22Rv1 (cell line): ENCODE measurements at regions not wholly inside any gene's neighbourhood (a gene's known extent, or its start where the extent isn't known, plus 50 kb on each side); places are given as distances from the start of the nearest gene placed in this dataset.

ENCODE experiments used
- ZFX ChIP-seq: fragments of 450-650 bp; IDR thresholded peaks from 2 replicates; pipeline ENCODE4 v1.6.1; 2017; ENCODE audit warnings: antibody characterized with exemption, borderline replicate concordance
- TF ChIP-seq, protein P1 (sequence below): fragments of 450-650 bp; IDR thresholded peaks from 2 replicates; pipeline ENCODE4 v1.5.1; 2017; ENCODE audit warnings: mild to moderate bottlenecking

DNA sequence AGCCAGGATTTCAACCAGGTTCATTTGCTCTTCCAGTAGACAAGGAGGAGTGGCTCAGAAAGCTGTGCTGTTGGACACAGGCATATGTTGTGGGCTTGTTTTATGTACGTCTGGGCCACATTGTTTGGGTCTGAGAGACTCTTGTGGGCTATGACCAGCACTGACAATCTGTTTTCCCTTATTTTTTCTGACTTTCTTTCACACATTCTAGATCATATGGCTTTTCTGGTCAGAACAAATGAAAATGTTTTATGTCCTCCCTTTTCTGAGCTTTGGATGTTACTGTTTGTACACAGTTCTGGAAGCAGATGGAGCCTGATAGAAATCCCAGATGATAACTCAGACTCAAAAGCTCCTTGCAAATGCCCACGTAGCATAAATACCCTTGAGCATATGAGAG is 85.8 kb upstream of the RGMA start:
- TF ChIP-seq, protein P1, sequence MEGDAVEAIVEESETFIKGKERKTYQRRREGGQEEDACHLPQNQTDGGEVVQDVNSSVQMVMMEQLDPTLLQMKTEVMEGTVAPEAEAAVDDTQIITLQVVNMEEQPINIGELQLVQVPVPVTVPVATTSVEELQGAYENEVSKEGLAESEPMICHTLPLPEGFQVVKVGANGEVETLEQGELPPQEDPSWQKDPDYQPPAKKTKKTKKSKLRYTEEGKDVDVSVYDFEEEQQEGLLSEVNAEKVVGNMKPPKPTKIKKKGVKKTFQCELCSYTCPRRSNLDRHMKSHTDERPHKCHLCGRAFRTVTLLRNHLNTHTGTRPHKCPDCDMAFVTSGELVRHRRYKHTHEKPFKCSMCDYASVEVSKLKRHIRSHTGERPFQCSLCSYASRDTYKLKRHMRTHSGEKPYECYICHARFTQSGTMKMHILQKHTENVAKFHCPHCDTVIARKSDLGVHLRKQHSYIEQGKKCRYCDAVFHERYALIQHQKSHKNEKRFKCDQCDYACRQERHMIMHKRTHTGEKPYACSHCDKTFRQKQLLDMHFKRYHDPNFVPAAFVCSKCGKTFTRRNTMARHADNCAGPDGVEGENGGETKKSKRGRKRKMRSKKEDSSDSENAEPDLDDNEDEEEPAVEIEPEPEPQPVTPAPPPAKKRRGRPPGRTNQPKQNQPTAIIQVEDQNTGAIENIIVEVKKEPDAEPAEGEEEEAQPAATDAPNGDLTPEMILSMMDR: no peak
- TF ChIP-seq ZFX: no peak
